HCT116 (cell line): ENCODE measurements at regions not wholly inside any gene's neighbourhood (a gene's known extent, or its start where the extent isn't known, plus 50 kb on each side); places are given as distances from the start of the nearest gene placed in this dataset.
"Not testable (repeated sequence)": the region's sequence is repeated elsewhere in the genome, so short reads cannot be mapped to it uniquely, and the experiment has no call there.

ENCODE experiments used
- CEBPB ChIP-seq: IDR thresholded peaks from 2 replicates; pipeline ENCODE4 v1.6.1; 2012; ENCODE audit warnings: low read depth
- CTCF ChIP-seq, 3 experiments: fragments of 200-600 bp in 1 of 3; sonication (generic) in 1 of 3; IDR thresholded peaks in 2 of 3; conservative IDR thresholded peaks in 1 of 3; 2 replicates each; pipeline ENCODE4 v1.5.1; 2012 to 2017; ENCODE audit warnings: low read depth in 2 of 3, low read length in 2 of 3, antibody characterized with exemption in 1 of 3, borderline replicate concordance in 1 of 3, control low read depth in 1 of 3, mild to moderate bottlenecking in 1 of 3, mixed read lengths in 1 of 3, mixed run types in 1 of 3, moderate library complexity in 1 of 3; ENCODE audit not compliant: insufficient read depth in 1 of 3
- EZH2 ChIP-seq: fragments of 200-600 bp; sonication (generic); IDR thresholded peaks from 2 replicates; pipeline ENCODE4 v1.6.1; 2017; ENCODE audit warnings: antibody characterized with exemption, mixed run types
- MAX ChIP-seq: IDR thresholded peaks from 2 replicates; pipeline ENCODE4 v1.6.1; 2012
- POLR2A ChIP-seq: IDR thresholded peaks from 2 replicates; pipeline ENCODE4 v1.7.0; 2011; ENCODE audit warnings: borderline replicate concordance; ENCODE audit not compliant: insufficient read depth, insufficient read length; ENCODE audit errors: extremely low read depth
- POLR2AphosphoS5 ChIP-seq: IDR thresholded peaks from 2 replicates; pipeline ENCODE4 v1.6.1; 2011; ENCODE audit warnings: mild to moderate bottlenecking, low read depth, low read length, moderate library complexity
- SP1 ChIP-seq: IDR thresholded peaks from 2 replicates; pipeline ENCODE4 v1.6.1; 2012; ENCODE audit warnings: low read depth
- ZFX ChIP-seq: fragments of 450-650 bp; IDR thresholded peaks from 2 replicates; pipeline ENCODE4 v1.6.1; 2017

- TF ChIP-seq EZH2; CTCF (IDR thresholded peaks at IDR 0.05 in 2 of 3, conservative IDR thresholded peaks at IDR 0.05 in 1 of 3; ENCODE audit: borderline replicate concordance in 1 of 3, insufficient read depth in 1 of 3, low read depth in 2 of 3, low read length in 2 of 3); SP1; CEBPB; POLR2A; ZFX; MAX; POLR2AphosphoS5: not testable (repeated sequence)
Observed at GRCh38 chr20:30387823-30388222, 869.6 kb upstream of the DEFB115 start.
